ENCODE measurements at regions not wholly inside any gene's neighbourhood (a gene's known extent, or its start where the extent isn't known, plus 50 kb on each side); places are given as distances from the start of the nearest gene placed in this dataset.

DNA sequence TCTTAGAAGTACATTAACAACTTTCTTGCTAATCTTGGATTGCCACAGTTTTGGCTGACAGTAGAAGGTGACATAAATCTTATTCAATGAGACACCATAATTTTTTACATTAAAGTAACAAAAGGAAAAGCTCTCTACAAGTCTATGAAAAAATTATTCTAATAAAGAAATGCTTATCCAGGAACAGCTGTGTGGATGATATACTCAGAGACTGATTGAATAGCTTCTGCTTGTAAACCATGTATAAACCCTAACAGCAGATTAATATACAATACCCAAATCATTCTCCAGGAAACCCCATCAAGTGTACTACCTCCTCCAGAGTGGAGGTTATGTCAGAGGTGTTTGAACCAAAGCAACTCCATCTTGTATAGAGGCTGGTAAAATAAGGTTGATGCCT lies 581.4 kb upstream of the PTGER4 start:
- Histone ChIP-seq H3K9ac (ENCODE audit: low read length) (no peak overlapping the region), H3K27me3 (ENCODE audit: insufficient read depth, low read length) (no peaks in the 10 kb centered on the region), H3K9me2 (ENCODE audit: low read depth, low read length) (no peaks in the 10 kb centered on the region), H3K4me2 (ENCODE audit: low read length) (no peak overlapping the region), H3F3A (ENCODE audit: insufficient read depth, low read length) (no peaks in the 10 kb centered on the region), H3K4me3 (ENCODE audit: low read depth, low read length, poor library complexity, severe bottlenecking) (no peak overlapping the region), H2AFZ (ENCODE audit: low read length) (no peak overlapping the region), H3K36me3 (ENCODE audit: insufficient read depth, low read length) (no peaks in the 10 kb centered on the region), H3K27ac (ENCODE audit: low read depth, low read length, poor library complexity, severe bottlenecking) (no peak overlapping the region), H3K9me3 (ENCODE audit: low read length) (no peaks in the 10 kb centered on the region), H3K79me2 (ENCODE audit: insufficient read depth, low read length) (no peaks in the 10 kb centered on the region), H4K20me1 (ENCODE audit: insufficient read depth, low read length) (no peaks in the 10 kb centered on the region), H3K4me1 (ENCODE audit: insufficient read depth, low read length, severe bottlenecking) (no peaks in the 10 kb centered on the region)
- no peak for TF ChIP-seq EZH2 (IDR thresholded peaks at IDR 0.05; ENCODE audit: borderline replicate concordance, low read length)
- TF ChIP-seq, protein P1, sequence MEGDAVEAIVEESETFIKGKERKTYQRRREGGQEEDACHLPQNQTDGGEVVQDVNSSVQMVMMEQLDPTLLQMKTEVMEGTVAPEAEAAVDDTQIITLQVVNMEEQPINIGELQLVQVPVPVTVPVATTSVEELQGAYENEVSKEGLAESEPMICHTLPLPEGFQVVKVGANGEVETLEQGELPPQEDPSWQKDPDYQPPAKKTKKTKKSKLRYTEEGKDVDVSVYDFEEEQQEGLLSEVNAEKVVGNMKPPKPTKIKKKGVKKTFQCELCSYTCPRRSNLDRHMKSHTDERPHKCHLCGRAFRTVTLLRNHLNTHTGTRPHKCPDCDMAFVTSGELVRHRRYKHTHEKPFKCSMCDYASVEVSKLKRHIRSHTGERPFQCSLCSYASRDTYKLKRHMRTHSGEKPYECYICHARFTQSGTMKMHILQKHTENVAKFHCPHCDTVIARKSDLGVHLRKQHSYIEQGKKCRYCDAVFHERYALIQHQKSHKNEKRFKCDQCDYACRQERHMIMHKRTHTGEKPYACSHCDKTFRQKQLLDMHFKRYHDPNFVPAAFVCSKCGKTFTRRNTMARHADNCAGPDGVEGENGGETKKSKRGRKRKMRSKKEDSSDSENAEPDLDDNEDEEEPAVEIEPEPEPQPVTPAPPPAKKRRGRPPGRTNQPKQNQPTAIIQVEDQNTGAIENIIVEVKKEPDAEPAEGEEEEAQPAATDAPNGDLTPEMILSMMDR (IDR thresholded peaks at IDR 0.05; ENCODE audit: low read length), result no peak

DNA sequence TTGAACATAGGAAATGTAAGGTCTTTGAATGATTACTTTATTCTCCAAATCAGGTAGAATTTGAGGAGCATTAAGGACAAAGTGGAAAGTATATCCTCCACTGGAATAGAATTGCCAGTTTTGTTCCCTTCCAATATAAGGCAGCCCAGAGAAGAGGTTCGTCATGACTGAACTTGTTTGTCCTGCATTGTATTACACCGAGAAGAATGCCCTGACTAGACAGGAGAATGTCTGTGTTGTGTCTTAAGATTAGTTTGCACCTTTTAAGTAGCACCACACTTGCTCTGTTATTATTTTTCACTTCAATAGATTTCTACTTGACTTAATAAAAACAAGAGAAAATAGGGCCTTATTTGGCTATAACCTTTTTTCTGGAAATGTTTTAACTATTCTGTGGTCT lies 586.2 kb upstream of the PTGER4 start:
- Histone ChIP-seq H3K79me2 (ENCODE audit: insufficient read depth, low read length) (no peaks in the 10 kb centered on the region), H4K20me1 (ENCODE audit: insufficient read depth, low read length) (no peaks in the 10 kb centered on the region), H3K4me3 (ENCODE audit: low read depth, low read length, poor library complexity, severe bottlenecking) (no peak overlapping the region), H3K4me2 (ENCODE audit: low read length) (no peak overlapping the region), H3K9ac (ENCODE audit: low read length) (no peak overlapping the region), H3F3A (ENCODE audit: insufficient read depth, low read length) (no peaks in the 10 kb centered on the region), H2AFZ (ENCODE audit: low read length) (no peak overlapping the region), H3K9me2 (ENCODE audit: low read depth, low read length) (no peaks in the 10 kb centered on the region), H3K4me1 (ENCODE audit: insufficient read depth, low read length, severe bottlenecking) (no peaks in the 10 kb centered on the region), H3K36me3 (ENCODE audit: insufficient read depth, low read length) (no peaks in the 10 kb centered on the region), H3K9me3 (ENCODE audit: low read length) (peaks cover 15% of the 10 kb centered on the region; the same call in 1 of the 2 replicates), H3K27me3 (ENCODE audit: insufficient read depth, low read length) (no peaks in the 10 kb centered on the region), H3K27ac (ENCODE audit: low read depth, low read length, poor library complexity, severe bottlenecking) (no peak overlapping the region)
- TF ChIP-seq, protein P1 (IDR thresholded peaks at IDR 0.05; ENCODE audit: low read length), result no peak
- TF ChIP-seq EZH2 (IDR thresholded peaks at IDR 0.05; ENCODE audit: borderline replicate concordance, low read length), result no peak

DNA sequence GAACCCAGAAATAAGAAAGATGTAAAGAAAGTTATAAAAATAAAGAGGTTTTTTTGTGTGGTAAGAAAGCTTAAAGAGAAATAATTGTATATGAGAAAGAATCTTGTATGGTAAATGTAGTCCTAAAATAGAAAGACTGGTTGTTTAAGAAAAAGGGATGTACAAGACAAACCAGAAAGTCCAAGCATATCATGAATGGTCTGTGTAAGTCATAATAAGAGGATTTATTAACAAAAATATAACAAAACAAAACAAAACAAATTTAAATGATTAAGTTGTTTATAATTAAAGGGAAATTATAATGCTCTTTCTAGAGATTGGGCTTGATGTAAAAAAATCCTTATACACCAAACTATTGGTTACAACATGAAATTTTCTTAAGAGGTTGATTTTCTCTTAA lies 590.4 kb upstream of the PTGER4 start:
- no peak overlapping the region for H3K9ac ChIP-seq (ENCODE audit: low read length)
- no peak for TF ChIP-seq EZH2 (IDR thresholded peaks at IDR 0.05; ENCODE audit: borderline replicate concordance, low read length)
- TF ChIP-seq, protein P1 (IDR thresholded peaks at IDR 0.05; ENCODE audit: low read length), result no peak
- no peaks in the 10 kb centered on the region for H3K36me3 ChIP-seq (ENCODE audit: insufficient read depth, low read length)
- H2AFZ ChIP-seq (ENCODE audit: low read length), result no peak overlapping the region
- no peak overlapping the region for H3K4me2 ChIP-seq (ENCODE audit: low read length)
- no peak overlapping the region for H3K27ac ChIP-seq (ENCODE audit: low read depth, low read length, poor library complexity, severe bottlenecking)
- H3F3A ChIP-seq (ENCODE audit: insufficient read depth, low read length), result no peaks in the 10 kb centered on the region
- H3K4me1 ChIP-seq (ENCODE audit: insufficient read depth, low read length, severe bottlenecking), result no peaks in the 10 kb centered on the region
- no peaks in the 10 kb centered on the region for H3K79me2 ChIP-seq (ENCODE audit: insufficient read depth, low read length)
- H3K9me3 ChIP-seq (ENCODE audit: low read length), result peaks cover 25% of the 10 kb centered on the region
- no peaks in the 10 kb centered on the region for H4K20me1 ChIP-seq (ENCODE audit: insufficient read depth, low read length)
- H3K27me3 ChIP-seq (ENCODE audit: insufficient read depth, low read length), result no peaks in the 10 kb centered on the region
- no peak overlapping the region for H3K4me3 ChIP-seq (ENCODE audit: low read depth, low read length, poor library complexity, severe bottlenecking)
- no peaks in the 10 kb centered on the region for H3K9me2 ChIP-seq (ENCODE audit: low read depth, low read length)
